SK-N-SH treated with all-trans-retinoic acid at 6 μM for 48 hours (cell line): ENCODE measurements at regions not wholly inside any gene's neighbourhood (a gene's known extent, or its start where the extent isn't known, plus 50 kb on each side); places are given as distances from the start of the nearest gene placed in this dataset.

Source experiments
- OSR1 ChIP-seq: fragments of 250-450 bp; sonication (Bioruptor Pico); IDR thresholded peaks from 2 replicates; pipeline ENCODE4 v1.8.0; 2022; ENCODE audit warnings: moderate library complexity, mild to moderate bottlenecking, inconsistent platforms
- ZFP3 ChIP-seq: fragments of 250-450 bp; sonication (Bioruptor Pico); IDR thresholded peaks from 2 replicates; pipeline ENCODE4 v1.5.0; 2020; ENCODE audit warnings: mild to moderate bottlenecking, moderate library complexity

DNA sequence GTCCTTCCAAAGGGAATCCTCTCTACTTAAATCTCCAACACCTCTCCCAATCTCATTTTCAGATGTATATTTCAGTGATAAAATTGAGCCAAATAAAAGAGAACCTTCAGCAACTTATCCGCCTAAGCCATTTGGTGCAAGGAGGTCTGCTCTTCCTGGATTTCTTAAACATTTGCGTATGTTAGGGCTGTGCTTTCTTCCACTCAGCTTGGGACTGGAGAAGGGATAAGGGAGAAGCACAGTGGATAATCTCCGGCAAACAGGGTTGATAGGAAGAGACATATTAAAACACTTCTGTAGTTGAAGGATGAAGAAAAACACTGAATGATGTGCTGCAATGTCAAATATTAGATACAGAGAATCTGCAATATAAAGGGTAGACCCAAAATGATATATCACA lies 796.2 kb downstream of the KCNJ3 start:
- TF ChIP-seq ZFP3 (CRISPR knock-in tag) (no peak), OSR1 (CRISPR knock-in tag) (no peak)
